GM18861 (cell line): ENCODE measurements at regions not wholly inside any gene's neighbourhood (a gene's known extent, or its start where the extent isn't known, plus 50 kb on each side); places are given as distances from the start of the nearest gene placed in this dataset.

Source experiments
- ATAC-seq: cut with Tn5 transposase; IDR thresholded peaks from one replicate; pipeline ENCODE4 v1.9.1; 2021; ENCODE audit not compliant: unreplicated experiment

DNA sequence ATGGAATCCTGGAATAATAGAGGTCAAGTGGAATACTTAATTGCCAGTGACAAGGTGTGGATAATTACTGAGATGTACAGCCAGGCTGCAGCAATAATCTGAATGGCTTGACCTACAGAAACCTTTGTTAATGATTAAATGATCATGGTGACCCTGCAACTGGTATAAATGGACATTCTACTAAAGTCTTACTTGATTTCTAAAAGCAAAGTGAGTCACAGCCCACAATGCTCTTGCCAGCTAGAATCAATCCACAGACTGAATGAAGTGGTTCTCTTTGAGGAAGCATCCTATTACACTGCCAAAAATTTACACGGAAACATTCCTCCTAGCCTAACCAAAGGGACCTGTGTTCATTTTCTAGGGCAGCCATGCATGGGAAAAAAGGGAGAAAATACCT, 518.5 kb downstream of the SOX5 start:
- no peak for ATAC-seq

DNA sequence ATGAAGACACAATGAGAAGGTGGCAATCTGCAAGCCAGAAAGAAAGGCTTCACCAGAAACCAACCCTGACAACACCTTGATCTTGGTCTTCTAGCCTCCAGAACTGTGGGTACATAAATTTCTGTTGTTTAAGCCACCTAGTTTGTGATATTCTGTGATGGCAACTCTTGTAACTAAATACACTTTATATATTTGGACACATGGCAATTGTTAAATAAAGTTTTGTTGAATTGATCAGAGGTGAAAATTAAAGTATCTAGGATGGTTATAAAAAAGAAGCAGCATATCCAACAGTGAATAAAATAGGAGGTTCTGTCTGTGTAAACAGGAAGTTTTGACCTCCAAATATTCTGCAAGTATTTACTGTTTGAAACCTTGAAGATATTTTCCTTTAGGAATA, 516.3 kb downstream of the SOX5 start:
- ATAC-seq, result no peak

DNA sequence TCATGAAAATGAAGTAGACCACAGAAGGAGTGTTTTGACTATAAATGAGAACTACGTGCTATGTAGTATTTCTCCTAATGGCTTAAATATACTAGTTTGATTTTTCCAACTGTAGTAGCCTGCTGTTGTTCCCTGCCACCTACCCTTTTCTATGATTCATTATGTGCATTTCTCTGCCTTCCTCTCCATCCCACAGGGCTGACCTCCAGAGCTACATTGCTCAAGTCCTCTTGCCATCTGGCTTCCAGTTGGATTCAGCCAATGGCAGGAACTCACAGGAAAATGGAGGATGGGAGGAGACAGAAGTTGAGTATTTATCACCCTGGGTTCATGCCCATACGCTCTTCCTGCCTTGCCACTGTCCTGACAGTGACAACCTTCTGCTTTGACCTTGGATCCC, 515.3 kb downstream of the SOX5 start:
- no peak for ATAC-seq

DNA sequence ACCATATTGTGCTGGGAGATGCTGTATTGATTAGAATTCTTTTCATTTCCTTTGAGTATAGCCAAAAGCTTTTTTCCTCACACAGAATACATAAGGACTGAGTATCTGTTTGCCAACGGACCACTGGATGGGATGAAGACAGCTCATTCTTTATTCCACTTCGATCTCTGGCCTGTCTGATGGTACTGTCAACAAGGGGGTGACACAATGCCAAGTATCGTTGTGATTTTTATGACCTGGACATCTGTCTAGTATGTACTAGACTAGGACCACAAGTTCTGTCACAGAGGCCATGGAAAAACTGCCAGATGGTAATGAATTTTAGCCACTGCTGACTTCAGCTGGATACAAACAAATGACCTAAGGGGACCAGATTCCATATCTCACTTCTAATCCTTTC, 502.7 kb downstream of the SOX5 start:
- no peak for ATAC-seq

- ATAC-seq, result no peak
Observed at GRCh38 chr12:23450810-23451209, 498.7 kb downstream of the SOX5 start.

DNA sequence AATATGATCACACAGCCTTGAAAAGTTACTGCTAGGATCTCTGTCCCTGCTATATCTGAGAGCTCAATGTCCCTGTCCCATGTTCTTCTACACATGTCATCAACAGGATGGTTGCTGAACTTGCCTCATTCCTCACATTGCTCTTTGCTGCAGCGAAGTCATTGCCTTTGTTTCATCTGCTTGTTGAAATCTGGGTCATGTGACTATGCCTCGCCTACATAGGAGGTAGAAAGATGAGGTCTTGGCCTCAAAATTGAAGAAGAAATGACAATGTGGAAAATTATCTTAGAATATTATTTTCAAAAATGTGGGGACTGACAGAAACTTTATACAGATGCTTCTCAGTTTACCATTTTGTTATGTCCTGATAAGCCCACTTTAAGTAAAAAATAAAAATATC, 494.2 kb downstream of the SOX5 start:
- ATAC-seq, result no peak

DNA sequence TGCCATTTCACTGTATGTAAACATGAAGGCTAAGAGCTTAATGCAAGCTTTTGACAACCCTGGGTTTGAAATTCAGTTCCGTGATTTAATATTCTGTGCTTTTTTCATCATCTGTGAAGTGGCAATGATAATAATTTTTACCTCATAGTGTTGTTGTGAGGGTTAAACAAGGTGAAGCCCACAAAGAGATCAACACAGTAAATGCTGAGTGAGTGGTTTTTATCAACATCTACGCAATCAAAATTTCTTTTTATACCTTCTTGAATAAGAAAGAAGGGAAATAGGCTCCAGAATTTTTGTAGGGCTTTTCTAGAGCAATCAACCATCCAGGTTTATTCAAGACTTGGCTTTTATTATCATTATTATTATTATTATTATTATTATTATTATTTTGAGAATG, 490.8 kb downstream of the SOX5 start:
- no peak for ATAC-seq

DNA sequence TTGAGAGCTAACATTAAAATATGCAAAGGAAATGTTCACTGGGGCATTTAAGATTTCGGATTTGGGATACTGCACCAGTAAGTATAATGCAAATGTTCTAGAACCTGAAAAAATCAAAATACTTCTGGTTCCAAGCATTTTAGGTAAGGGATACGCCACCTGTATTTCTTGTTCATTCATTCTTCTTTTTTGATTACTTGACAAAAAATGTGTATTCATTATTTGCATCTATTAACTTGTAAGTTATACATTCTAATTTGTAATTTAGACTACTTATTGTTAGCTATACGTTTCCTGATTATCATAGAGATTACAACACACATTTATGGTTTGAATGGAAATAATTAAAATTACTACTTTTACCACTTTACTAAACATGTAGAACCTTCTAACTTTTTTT, 486.9 kb downstream of the SOX5 start:
- ATAC-seq, result no peak

DNA sequence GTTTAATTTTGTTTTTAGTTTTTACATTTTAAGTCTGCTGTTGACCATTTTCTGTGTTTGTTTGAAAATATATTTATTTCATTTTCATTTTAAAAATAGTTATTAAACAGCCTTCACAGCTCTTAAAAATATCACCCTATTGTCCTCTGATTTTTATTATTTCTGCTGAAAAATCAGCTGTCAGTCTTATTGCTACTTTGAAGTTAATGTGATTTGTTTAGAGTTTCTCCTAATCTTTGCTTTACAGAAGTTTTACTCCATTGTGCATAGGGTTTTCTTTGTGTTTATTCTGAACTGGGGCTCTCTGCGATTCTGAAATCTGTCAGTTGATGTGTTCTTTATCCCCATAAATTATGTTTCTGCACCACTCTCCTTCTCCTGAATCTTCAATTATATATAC, 486.3 kb downstream of the SOX5 start:
- ATAC-seq, result no peak

DNA sequence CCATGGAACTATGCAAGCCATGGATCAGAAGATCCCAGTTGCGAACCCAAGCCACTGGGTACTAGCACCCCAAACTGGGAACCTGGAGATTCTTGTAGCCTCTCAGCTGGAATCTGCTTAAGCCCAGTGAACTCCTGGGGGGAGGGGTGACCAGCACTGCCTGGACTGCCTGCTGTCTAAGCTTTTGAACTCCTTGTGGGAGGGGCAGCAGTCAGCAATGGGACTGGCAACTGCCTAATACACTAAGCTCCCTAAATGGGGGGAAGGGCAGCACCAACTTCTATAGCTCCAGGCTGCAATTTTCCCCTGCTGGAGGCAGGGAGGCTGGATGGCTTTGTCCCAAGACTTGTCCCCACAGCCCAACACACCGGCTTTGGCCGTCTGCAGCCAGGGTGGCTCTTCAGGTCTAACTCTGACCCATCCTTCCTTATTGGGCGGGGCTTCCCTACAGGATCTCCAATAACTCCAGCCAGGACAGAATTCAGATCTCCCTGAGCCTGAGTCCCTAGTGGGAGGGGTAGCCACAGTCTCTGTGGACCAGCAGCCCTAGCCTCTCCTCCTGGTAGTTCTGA, 485.1 kb downstream of the SOX5 start:
- no peak for ATAC-seq

- ATAC-seq, result no peak
Observed at GRCh38 chr12:23472329-23472971, 477.0 kb downstream of the SOX5 start.

GRCh38 chr12:23473071-23473470, 476.4 kb downstream of the SOX5 start:
- ATAC-seq, result no peak

- no peak for ATAC-seq
Observed at GRCh38 chr12:23474438-23474976, 475.0 kb downstream of the SOX5 start.
